ENCODE measurements at regions not wholly inside any gene's neighbourhood (a gene's known extent, or its start where the extent isn't known, plus 50 kb on each side); places are given as distances from the start of the nearest gene placed in this dataset.

DNA sequence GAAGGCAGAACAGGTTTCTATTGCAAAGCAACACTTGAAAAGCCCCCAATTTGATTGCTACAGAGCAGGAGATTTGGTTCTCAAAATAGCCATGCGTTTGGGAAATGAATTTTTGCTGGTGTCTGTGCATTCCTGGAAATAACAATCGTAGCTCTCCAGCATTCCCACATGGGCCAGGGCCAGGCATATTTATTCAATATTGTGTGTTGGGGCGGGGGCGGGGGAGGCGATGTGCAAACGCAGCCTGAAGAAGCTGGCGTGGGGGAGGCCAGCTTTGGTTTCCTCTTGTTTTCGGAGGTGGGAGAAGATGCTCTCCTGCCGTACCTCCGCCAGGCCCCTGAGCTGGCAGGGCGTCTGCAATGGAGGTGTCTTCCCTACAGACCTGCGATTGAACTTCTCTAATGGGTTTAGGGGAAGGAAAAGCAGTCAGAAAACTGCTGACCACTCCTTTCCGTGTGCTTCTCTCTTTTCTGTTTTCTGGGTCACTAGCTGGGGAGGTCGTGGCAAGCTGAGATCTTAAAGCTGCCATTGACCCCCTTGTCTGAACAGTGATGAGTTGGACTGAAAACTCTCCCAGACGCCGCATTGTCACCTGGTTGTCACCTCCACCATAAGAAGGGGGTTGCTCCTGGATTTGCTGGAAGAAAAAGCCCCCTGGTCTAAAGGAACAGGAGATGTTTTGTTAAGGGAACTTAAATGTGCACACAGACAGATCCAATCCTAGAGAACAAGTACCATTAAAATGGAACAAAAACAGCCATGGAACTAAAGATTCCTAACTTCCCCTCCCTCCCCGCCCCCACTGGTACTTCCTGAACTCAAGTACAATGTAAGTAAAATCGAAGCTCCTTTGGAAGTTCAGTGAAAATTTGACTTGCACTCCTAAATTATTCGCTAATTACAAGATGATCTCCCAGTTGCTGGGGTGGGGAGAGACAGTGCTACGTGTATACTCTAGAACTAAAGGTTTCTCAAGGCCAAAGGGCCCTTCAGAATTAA, 56.4 kb upstream of the HABP2 start:
- TF ChIP-seq, protein P1, sequence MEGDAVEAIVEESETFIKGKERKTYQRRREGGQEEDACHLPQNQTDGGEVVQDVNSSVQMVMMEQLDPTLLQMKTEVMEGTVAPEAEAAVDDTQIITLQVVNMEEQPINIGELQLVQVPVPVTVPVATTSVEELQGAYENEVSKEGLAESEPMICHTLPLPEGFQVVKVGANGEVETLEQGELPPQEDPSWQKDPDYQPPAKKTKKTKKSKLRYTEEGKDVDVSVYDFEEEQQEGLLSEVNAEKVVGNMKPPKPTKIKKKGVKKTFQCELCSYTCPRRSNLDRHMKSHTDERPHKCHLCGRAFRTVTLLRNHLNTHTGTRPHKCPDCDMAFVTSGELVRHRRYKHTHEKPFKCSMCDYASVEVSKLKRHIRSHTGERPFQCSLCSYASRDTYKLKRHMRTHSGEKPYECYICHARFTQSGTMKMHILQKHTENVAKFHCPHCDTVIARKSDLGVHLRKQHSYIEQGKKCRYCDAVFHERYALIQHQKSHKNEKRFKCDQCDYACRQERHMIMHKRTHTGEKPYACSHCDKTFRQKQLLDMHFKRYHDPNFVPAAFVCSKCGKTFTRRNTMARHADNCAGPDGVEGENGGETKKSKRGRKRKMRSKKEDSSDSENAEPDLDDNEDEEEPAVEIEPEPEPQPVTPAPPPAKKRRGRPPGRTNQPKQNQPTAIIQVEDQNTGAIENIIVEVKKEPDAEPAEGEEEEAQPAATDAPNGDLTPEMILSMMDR (conservative IDR thresholded peaks at IDR 0.05): no peak
- no peak for TF ChIP-seq ZFX (IDR thresholded peaks at IDR 0.05)

Measured in C4-2B (cell line).